GM21367 (cell line): ENCODE measurements at regions not wholly inside any gene's neighbourhood (a gene's known extent, or its start where the extent isn't known, plus 50 kb on each side); places are given as distances from the start of the nearest gene placed in this dataset.
"Not testable (repeated sequence)": the region's sequence is repeated elsewhere in the genome, so short reads cannot be mapped to it uniquely, and the experiment has no call there.

Experiments
- ATAC-seq: cut with Tn5 transposase; IDR thresholded peaks from one replicate; pipeline ENCODE4 v1.9.1; 2021; ENCODE audit not compliant: unreplicated experiment

DNA sequence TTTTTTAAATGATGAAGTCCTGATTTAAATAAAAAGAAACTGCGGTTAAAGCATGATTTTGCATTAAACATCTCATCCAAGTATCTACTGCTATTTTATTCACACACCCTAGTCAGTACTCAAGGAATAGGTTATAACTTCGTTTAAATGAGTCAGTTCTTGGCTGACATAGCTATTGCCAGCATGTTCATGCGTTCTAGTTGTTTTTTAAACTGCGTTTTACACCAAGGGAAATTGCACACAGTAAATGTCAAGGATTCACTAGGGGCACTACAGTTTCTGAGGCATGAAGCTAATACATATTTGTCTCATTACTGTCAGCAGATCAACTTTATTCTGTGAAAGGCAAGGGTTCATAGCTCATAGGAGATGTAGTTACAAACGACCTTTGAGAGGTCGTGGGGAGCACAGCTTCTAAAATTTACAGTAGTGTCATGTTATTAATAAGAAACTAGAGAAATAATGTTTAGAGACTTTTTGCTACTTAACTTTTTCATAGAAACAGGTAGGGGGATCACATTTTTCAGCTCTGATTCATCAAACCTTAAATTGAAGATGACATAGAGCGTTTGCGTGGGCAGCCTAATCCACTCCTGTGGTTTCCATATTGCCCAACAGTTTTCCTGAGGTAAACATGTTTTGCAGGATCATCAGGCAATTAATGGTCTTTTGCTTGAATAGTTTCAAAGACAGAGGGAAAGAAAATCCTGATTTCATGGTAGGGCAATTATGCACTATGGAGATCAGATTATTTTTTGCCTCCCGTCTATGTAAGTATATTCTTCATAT, 2222.7 kb upstream of the WWC1 start:
- no peak for ATAC-seq

DNA sequence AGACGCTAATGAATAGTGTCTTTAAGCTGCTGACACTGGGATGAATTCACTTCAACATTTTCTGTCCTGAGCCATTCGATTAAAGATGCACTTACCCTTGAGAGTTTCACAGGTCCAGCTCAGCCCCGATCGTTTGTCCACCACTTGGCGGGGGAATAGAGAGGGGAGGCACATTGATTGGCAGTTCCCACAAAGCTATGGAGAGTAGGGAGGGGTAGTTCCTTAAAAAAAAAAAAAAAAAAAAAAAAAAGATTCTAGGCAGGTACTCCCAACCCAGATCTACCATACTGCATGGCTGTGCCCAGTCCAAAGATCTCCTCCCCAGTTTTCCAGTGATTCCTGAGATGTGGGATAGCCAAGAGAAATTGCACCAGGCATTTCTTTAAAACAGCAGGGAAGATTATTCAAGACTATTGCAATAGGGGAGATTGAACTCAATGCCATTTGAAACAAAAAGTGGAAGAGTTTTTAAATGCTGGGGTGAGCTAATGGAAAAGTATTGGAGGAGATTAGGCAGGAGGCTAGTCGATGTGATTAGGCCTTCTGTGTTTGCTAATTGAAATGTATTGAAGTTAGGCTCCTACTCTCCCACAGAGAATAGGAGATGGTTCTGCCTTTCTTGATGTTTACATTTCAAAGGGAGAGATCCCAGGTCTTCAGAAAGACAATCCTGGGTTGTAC, 2217.4 kb upstream of the WWC1 start:
- no peak for ATAC-seq

DNA sequence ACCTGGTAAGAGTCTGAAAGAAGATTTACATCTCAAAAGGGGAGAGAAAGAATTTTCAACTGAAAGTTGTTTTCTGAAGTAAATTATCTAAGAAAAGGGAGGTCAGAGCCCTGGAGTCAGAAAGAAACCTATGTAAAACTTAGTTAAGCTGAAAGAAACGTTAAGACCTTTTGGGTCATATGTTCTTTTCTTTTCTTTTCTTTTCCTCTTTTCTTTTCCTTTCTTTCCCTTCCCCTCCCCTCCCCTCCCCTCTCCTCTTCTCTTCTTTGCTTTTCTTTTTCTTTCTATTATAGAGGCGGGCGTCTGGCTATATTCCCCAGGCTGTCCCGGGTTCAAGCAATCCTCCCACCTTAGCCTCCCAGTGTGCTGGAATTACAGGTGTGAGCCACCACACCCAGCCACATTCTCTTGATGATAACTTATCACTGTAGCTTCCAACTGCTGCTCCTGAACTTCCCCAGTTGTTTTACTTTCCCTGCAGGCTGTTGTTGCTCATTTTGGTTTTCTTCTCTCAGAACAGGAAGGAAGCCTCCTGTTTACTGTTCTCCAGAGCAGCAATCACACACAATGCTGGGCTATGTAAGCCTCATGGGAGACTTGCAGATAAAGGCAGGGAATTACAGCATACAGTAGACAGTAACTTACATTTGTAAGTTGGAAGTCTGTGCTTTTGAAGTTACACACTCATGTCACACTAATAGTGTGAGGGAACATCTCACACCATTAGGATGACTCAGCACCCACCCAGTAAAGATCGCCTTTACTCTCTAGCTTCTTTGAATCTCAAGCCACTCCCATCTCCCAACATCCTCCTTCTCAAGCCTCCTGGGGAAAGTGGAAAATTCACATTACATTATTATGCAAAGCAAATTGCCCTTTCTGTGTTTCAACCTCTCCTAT, 2216.6 kb upstream of the WWC1 start:
- no peak for ATAC-seq

DNA sequence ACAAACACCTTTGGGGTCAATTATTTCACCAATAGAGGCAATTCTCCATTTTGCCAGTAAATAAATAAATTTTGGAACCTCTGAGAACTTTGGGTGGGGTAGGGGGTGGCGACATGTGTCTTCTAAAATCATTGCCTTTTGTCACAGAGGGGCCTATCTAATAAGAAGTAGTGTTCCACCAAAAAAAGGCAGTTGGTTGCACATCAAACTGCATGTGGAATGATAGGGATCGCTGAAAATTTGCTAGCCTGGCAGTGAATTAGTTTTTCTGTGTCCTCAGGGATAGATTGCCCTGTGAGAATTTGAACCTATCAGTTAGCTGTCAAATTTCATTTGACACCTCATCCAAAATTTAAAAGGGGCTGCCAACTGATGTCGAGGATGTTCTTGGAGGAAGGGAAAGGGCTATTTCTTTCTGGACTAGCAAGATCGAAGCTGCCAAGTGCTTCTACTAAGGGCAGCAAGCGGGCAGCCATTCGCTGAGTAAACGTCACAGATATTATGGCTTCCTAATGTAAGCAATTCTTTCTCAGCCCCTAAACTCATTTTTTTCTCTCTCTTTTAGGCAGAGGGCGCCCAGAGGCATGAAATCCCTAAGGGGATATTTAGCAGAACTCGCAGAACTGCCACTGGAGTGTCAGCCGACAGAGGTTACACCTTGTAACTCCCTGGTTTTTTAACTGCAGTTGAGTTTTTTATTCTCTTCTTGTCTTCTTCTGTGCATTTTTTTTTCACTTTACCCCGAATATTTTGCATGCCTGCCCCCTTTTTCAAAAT, 2208.1 kb upstream of the WWC1 start:
- ATAC-seq = no peak

DNA sequence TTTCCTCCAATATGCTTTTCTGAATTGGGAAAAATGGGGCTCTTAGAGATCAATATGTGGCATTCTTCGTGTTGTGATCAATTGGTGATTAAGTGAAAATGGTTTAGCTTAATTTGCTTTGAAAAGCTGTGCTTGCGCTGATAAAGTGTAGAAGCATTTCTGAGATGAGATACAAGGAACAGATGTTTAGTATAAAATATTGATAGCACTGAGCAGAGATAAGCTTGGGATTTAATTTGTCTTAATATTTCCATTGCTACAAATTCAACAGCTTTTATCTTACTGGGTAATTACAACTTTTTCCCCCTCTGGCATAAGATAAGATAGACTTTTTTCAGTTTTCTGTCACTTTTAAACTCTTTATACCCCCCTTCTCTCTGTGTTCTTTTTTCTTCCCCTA, 2204.9 kb upstream of the WWC1 start:
- ATAC-seq = no peak

DNA sequence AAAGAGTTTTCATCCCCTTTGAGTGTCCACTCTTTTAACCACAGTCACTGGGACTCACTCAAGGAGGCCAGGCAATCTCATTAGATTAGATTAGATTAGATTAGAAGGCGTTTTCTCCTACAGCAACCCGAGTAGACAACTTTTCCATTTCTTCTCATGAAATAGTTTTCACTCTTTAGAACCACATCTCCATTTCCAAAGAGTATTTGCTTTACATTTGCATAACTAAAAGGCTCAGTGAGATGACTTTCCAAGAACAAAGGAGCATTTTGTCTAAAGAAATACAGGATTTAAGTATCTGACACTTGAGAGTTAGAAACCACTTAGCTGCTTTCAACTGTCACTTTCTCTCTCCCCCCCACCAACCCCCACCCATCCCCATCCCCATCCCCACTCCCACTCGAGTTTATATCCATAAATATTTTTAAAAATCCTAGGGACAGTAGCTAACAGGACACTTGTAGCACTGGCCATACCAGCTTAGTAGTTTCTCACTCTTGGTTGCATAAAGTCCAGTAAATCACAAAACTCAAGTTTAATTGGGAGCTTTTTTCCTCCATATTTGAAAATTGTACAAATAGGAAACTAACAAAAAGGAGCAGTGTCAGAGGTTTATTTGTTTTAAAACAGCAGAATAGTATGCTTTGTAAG, 2202.9 kb upstream of the WWC1 start:
- ATAC-seq = no peak

DNA sequence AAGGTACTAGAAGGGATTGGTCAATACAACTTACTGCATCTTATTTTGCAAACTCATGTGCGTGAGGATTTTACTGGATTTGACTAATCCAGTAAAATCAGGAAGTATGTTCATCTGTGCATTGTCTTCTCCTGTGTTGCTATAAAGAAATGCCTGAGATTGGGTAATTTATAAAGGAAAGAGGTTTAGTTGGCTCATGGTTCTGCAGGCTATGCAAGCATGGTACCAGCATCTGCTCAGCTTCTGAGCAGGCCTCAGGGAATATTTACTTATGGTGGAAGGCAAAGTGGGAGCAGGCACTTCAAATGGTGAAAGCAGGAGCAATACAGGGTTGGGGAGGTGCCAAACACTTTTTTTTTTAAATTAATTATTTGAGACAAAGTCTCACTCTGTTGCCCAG, 2199.5 kb upstream of the WWC1 start:
- no peak for ATAC-seq

DNA sequence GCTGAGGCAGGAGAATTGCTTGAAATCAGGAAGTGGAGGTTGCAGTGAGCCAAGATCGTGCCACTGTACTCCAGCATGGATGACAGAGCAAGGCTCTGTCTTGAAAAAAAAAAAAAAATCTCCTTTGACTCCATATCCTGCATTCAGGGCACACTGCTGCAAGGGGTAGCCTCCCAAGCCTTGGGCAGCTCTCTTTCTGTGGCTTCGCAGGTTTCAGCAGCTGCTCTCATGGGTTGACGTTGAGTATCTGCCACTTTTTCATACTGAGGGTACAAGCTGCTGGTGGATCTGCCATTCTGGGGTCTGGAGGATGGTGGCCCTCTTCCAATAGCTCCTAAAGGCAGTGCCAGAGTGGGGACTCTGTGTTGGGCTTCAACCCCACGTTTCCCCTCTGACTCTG, 2198.1 kb upstream of the WWC1 start:
- no peak for ATAC-seq

DNA sequence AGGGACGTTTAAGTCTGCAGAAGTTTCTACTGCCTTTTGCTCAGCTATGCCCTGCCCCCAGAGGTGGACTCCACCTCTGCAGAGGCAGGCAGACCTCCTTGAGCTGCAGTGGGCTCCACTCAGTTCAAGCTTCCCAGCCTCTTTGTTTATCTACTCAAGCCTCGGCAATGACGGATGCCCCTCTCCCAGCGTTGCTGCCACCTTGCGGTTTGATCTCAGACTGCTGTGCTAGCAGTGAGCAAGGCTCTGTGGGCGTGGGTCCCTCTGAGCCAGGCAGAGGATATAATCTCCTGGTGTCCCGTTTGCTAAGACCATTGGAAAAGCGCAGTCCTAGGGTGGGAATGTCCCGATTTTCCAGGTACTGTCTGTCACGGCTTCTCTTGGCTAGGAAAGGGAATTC, 2188.5 kb upstream of the WWC1 start:
- ATAC-seq = no peak

DNA sequence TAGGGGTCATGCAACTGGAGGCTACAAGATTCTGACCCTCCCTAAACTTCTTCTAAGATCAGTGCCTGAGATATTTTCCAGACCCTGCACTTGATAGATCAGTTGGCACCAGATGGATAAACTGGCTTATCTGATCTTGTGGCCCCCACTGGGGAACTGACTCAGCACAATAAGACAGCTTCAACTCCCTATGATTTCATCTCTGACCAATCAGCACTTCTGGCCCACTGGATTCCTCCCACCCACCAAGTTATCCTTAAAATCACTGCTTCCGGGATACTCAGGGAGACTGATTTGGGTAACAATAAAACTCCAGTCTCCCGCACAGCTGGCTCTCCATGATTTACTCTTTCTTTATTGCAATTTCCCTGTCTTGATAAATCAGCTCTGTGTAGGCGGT, 2180.4 kb upstream of the WWC1 start:
- no peak for ATAC-seq

DNA sequence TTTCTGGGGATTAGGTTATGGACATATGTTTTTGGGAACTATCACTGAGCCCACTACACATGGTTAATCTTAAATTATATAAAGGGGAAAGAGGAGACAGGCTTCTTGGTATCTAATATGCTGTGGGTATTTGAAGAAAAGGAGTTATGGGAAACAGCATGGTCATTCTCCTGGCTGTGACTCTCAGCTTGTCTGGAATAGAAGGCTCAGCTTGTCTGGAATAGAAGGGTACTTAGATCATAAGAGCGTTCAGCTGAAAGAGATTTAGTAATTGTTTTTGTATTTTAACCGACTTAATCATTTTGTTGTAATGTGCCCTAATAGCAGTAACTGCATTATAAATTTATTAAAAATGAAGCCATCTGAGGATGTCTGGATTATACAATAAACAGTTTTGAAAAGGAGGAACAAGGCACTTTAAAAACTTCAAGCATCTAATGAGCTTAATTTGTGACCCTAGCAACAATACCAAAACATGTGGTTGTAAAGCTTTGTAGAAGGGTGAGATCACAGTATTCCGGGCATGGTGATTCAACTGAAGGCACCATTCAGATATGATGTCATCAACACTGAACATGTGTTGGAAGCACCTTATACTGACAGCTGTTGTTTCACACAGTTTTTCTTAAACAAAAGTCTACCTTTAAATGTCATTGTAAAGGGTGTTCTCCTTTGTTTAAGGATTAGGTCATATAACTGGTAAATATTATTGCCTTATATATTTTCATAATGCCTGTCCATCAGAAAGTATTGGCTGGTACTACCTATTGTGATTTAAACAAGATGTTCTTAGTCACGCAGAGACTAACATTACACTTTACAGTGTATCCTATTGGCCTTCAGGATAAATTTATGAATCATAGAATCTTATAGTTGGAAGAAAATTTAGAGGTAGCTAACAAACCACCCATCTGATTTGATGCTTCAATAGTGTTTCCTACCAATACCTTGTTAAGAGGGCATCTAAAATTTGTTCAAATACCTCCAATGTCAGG, 2174.1 kb upstream of the WWC1 start:
- no peak for ATAC-seq

DNA sequence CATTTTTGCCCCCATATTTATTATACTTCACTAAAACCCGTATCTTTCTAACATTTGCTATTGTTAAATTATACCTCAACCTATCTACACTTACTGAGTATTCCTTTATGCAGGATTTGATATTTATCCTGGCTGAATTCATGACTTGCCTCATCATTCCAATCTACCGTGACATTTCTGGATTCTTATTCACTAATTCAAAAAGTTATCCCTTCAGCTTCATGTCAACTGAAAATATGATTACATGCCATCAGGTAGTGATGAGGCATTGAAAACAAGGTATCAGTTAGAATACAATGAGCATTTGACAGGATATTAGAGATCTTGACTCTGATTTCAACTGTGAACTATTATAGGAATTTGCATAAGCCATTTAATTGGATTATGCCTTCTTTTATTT, 2171.9 kb upstream of the WWC1 start:
- ATAC-seq = no peak

DNA sequence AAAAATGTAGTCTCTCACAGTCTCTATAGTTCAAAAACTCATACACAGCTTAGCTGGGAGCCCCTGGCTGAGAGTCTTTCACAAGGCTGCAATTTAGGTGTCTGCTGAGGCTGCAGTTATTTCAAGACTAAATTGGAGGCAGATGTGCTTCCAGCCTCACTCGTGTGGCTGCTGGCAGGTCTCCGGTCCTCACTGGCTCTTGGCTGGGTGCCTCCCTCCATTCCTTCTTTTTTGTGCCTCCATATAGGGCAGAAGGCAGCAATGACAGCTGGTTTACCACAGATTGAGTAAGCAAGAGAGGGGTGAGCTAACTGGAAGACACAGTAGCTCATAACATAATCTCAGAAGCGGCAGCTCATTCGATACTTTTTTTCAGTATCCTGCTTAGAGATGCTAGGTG, 2167.7 kb upstream of the WWC1 start:
- no peak for ATAC-seq

DNA sequence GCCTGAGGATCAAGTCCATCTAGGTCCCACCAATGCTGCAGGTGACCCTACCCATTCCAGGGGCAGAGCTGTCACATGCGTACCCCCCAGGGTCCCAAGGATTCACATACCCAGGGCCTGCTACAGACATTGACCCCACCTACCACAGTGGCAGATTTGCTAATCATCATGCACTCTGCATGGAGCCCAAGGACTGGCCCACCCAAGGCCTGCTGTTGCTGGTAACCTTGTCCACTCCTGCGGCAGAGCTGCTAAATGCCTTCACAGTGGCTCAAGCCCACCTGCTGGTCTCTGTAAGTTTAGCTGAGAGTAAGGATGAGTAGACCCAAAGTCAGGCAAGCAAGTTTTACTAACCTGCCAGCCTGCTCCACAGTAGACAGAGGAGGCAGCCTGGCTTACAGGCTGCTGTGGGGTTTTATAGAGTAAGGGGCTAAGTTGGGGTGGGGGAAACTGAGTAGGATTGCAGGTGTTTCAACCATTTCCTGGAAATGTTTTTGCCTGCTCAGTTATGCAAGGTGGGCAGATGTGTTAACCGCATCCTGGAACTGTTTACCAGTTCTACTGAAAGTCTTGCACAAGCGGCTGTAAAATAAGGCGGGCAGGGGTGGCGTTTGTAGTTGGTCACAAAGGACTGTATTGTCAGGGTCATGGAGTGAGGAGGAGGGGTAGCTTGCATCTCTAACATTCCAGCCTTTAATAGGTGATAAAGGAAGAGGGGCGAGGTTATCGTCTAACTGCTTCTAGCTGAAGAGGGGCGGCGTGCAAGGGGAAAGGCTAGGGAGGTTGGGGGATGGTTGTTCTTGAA, 2163.5 kb upstream of the WWC1 start:
- ATAC-seq = no peak

DNA sequence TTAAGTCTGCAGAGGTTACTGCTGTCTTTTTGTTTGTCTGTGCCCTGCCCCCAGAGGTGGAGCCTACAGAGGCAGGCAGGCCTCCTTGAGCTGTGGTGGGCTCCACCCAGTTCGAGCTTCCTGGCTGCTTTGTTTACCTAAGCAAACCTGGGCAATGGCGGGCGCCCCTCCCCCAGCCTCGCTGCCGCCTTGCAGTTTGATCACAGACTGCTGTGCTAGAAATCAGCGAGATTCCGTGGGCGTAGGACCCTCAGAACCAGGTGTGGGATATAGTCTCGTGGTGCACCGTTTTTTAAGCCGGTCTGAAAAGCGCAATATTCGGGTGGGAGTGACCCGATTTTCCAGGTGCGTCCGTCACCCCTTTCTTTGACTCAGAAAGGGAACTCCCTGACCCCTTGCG, 2146.3 kb upstream of the WWC1 start:
- not testable (repeated sequence) for ATAC-seq

DNA sequence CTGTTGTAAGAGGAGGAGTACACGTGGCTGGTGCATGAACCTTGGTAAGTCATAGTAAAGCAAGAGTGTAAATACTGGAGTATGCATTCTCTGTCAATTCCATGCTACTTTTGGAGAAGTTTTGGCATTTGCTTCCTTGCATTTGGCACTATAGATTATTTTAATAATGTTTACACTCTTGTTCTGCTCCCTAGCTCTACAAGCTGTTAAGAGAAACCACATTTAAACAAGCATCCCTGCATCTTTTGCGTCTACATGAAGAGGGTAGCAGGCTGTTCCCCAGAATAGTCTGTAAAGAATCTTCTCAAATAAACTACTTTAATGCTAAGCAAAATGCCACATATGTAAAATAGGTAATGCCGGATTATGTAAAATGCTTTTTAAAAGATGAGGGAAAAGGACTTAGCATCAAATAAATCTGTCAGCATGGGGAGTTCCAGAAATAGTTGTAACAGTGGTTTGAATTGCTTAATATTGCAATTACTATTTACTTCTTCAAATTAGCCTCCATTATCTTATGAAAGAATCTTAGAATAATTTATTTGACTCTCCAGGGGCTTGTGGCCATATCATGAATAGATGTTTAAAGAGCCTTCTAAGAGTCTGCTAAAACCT, 2127.3 kb upstream of the WWC1 start:
- ATAC-seq = no peak

DNA sequence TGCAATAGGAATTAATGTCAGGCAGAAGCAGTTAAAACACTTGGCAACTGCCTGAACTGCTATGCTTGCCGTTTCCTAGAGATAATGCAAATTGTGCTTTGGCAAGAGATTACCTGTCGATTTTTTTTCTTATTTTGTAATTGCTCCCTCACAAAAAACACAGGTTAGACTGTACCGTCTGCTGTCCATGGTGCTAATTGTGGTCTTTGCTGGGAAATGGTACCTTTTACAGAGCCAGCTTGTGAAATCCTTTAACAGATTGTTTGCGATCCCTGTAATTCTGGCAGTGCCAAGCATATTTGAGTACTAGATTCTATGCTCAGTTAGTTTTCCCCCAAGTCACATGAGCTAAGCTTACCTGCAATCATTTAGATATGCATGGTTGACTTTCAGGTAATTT, 2125.8 kb upstream of the WWC1 start:
- no peak for ATAC-seq

DNA sequence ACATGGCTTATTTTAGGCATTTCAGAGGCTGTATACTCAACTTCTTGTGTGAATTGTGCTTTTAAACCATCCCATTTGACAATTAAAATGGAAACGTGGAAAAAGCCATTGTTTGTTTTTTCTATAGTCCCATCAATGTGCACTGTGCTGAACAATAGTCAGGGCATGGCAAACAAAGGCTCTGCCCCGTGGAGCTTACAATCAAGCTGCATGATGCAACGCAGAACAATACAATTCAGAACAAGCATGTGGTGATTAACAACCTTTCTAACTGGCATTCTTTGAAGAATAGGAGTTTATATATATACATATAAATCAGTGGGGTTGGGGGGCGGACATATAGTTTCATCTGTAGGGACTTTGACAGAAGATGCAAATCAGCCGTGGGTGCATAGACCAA, 2125.4 kb upstream of the WWC1 start:
- no peak for ATAC-seq
